GM19372 (cell line): ENCODE measurements at regions not wholly inside any gene's neighbourhood (a gene's known extent, or its start where the extent isn't known, plus 50 kb on each side); places are given as distances from the start of the nearest gene placed in this dataset.

Source experiments
- ATAC-seq: cut with Tn5 transposase; IDR thresholded peaks from one replicate; pipeline ENCODE4 v1.9.1; 2021; ENCODE audit warnings: mild to moderate bottlenecking, low read depth, moderate library complexity; ENCODE audit not compliant: unreplicated experiment

DNA sequence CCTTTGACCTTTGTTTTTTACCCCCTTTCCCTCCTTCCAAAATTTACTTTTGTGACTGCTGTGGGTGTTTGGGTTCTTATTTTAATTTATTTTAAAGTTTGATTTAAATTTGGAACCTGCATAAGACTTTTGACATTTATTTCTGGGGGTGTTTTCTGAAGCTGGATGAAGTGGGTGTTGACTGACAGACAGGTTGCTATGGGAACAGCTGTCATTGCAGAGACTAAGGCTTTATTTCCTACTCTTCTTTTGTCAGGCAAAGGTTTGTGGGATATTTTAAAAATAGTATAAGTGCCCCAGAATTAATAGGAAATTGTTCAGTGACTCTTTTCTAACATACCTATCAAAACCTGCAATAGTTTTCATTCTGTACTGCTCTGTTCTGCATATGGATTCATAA, 290.8 kb upstream of the ESRRG start:
- no peak for ATAC-seq

DNA sequence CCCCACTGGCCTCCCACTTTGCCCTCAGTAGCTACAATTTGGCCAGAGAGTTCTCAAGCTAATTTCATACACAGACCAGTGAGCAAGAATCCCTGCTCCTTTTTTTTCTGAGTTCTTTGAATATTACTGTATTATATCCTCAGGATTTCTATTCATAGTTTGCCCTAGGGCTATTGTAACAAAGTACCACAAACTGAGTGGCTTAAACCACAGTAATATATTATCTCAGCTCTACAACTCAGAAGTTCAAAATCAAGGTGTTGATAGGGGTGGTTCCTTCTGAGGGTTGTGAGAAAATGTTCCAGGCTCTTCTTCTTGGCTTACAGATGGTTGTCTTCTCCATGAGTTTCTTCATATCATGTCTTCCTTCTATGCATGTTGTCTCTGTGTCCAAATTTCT, 289.4 kb upstream of the ESRRG start:
- no peak for ATAC-seq

DNA sequence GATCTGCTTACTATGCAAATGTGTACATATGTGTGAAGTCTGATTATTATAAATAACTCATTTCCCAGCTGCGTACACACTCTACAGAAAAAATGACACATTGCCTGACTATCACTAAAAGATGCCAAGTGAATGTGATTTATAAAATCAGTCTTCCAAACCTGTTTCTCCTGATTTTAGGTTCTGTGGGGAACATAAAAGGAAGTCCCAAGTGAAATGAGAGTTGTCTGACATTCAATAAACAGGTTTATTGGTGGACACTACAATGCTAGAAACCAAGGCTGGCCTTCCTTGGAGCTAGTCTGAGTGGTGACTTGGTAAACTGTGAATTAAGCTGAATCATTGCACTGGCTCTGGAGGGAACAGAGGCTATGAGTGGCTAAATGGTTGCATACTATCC, 287.9 kb upstream of the ESRRG start:
- no peak for ATAC-seq

DNA sequence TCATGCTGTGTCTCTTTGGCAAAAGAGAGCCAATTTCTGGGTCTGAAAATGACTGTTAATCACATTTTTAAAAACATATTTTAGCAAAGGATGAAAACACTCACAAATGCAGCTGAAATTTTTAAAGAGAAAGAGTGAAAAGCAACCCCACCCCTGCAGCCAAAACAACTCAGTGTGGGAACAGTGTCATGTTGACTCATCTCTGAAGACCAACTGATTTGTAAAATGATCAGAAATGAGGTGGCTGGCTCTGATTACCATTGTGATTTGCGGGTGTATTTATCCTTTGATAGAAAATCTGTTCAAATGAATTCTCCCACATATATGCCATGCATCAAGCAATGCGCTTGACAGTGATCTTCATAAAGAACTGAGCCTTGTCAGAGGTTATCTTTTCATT, 287.0 kb upstream of the ESRRG start:
- no peak for ATAC-seq

DNA sequence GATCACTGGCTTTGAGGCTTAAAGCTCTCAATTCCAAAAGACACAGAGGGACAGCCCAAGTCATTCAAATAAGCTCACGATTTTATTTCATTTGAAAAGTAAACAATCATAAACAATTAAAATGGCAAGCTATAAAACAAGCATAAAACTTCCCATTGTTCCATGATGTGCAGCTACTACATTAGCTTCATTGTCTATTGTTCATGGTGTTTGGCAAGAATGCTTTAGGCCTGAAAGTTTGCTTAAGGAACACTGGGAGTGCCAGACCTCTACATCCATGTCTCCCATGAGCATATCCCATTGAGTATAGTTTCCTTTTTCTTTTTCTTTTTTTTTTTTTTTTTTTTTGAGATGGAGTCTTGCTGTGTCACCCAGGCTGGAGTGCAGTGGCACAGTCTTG, 286.1 kb upstream of the ESRRG start:
- ATAC-seq, result no peak

- ATAC-seq, result no peak
Measured at GRCh38 chr1:217004776-217005436, 281.7 kb upstream of the ESRRG start.

DNA sequence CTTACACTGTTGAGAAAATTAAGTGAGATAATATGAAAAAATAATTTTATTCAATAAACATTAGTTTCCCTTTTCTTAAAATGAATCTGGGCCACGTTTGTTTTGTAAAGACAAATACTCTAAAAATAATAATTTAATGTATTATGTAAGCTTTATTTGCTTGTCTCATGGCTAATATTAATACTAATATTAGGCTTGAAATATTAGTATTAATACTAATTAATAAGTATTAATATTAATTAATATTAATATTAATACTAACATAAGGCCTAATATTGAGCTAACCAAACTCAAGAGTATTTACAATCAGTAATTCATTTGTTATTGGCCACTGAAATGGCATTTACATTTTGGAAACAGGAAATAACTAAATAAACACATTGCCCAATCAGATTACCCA, 280.1 kb upstream of the ESRRG start:
- ATAC-seq, result no peak

GRCh38 chr1:216997831-216998230, 274.6 kb upstream of the ESRRG start:
- no peak for ATAC-seq

GRCh38 chr1:216997069-216997468, 273.8 kb upstream of the ESRRG start:
- ATAC-seq, result no peak

DNA sequence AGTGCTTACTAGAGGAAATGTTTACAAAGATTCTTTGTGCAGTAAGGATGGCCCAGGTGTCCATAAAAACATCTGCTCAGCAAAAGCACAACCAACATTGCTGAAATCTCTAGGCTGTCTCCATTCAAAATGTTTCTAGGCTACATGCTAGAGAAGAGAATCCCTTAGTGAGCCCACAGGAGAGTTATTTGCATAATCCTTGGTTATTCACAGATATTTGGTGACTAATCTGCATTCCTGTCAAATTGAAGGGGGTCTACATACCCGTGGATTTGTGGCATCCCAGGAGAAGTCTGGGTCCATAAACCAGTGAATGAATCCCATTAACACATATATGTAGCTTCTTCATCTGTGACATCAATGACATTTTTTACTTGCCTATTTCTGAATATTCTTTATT, 261.3 kb upstream of the ESRRG start:
- no peak for ATAC-seq

DNA sequence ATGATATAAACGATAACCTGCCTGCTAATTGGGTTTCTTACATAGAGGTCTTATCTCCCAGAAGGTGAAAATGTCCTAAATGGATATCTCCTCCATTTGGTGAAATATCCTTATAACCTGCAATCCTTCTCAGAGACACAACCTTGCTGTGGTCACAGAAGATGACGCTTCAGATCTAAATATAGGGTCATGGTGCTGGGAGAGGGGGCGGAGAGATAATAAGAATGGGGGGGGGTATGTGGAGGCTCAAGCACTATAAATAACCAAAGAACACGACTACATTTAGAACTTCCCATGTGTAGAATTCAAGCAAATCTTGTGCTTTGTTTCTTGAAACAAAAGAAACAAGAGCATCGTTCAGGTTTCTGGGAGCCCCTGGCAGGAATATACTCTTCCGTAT, 260.6 kb upstream of the ESRRG start:
- no peak for ATAC-seq

- ATAC-seq, result no peak
Measured at GRCh38 chr1:216961516-216961915, 238.3 kb upstream of the ESRRG start.

GRCh38 chr1:216960716-216961115, 237.5 kb upstream of the ESRRG start:
- no peak for ATAC-seq

DNA sequence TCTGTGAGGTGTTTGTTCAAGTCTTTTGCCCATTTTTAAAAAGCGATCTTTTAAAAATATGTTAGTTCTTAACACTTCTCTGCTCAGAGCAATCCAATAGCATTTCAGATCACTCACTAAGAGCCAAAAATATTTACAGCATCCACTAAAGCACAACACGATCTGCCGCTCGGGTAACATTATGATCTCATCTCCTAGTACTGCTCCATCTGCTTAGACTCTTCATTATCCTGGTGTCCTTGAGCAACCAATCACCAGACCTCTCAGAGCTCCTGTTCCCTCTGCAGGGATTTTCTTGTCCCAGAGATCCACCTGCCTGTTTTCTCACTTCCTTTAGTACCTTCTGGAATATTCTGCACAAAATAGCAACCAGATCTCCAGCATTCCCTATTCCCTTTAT, 235.3 kb upstream of the ESRRG start:
- no peak for ATAC-seq

GRCh38 chr1:216953495-216953894, 230.3 kb upstream of the ESRRG start:
- no peak for ATAC-seq

DNA sequence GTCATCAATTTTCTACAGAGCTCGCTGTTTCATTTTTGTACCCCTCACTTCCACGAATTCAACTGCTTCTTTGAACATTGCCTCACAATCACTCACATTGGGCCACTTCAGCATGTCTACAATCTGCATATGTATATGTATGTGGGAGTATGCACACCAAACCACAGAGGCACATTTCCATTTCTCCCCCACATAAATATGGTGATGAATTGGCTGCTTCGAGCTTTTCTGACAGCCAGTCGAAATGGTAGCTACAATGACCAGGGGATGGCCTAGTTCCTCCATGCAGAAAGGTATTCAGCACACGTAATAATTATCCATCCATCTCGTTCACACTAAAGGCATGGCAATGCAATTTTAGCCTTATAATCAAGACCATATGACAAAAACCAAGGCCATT, 229.6 kb upstream of the ESRRG start:
- ATAC-seq, result no peak

DNA sequence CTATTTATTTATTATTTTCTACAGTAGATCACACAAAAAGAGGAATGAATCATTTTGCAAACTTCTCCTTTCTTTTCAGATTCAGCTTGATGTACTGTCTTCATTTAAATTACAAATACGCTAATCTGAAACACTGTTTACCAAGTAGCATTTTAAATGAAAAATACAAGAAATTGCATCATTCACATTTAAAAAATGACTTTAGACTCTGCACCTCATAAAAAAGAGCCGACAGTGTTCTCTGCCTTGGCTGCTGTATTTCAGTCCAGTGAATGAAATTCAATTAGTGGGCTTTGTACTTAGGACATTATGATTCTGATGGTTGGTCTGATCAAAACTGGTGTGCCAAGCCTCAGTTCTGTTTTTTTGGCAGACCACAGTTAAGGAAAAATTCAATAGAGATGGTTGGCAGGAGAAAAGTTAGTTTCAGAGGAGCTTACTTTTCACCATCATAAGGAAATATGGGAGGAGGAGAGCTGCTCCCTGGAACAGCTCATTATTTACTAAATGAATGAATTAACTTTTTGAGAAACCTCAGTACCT, 222.4 kb upstream of the ESRRG start:
- ATAC-seq, result no peak

DNA sequence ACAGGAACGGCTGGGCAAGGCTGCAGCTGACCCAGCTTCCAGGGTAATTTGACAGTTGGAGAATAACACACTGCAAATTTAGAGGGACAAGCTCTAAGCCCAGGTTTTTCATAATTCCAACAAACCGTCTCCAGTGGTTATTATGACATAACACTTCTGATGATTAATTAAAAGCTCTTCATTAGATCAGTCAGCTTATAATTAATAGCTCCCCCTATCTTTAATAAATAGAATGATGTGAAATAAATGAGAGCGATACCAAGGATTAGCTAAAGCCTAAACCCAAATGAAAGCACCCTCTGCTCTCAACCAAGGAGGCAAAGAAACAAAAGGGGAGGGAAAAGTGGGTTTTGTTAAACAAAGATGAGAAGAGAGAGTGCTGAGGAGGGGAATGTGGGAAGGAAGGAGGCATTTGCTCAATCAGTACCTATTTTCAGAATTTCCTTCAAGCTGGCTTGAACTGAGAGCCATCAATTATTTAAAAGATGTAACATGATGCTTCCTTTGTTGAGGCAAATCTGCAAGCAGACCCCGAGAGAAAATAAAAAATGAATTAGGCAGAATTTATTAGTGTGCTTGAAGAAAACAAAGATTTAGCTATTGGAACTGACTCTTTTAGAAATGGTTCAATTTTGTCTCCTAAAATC, 221.8 kb upstream of the ESRRG start:
- no peak for ATAC-seq

DNA sequence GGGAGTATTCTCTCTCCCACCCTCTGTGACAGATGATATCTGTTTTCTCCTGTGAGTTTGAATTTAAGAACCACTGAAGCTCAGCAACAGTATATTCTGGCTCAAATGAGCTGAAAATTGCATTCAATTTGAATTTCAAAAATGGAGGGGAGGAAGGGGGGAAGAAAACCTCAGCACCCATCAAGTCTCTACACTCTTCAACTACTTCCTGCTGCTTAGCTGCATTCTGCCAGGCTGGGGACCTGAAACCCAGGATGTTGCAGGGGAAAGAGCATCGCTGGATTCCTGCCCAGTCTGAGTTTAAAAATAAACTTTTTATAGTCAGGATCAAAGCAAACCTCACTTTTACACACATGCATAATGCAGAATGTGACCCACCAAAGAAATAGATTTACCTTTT, 214.3 kb upstream of the ESRRG start:
- no peak for ATAC-seq

GRCh38 chr1:216936779-216937178, 213.6 kb upstream of the ESRRG start:
- ATAC-seq, result no peak

GRCh38 chr1:216935901-216936300, 212.7 kb upstream of the ESRRG start:
- no peak for ATAC-seq

DNA sequence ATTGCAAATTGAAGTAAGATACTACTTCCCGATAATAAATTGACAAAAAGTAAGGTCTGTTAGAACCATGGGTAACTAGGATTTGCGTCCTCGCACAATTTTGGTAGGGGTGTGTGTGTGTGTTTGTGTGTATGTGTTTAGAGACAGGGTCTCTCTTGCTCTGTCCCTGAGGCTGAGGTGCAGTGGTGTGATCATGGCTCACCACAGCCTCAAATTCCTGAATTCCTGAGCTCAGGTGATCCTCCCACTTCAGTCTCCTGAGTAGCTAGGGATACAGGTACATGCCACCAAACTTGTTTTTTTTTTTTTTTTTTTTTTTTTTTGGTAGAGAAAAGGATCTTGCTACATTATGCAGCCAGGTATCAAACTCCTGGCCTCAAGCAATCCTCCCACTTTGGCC, 209.2 kb upstream of the ESRRG start:
- no peak for ATAC-seq
